ENCODE measurements at regions not wholly inside any gene's neighbourhood (a gene's known extent, or its start where the extent isn't known, plus 50 kb on each side); places are given as distances from the start of the nearest gene placed in this dataset.
"Not testable (repeated sequence)": the region's sequence is repeated elsewhere in the genome, so short reads cannot be mapped to it uniquely, and the experiment has no call there.

DNA sequence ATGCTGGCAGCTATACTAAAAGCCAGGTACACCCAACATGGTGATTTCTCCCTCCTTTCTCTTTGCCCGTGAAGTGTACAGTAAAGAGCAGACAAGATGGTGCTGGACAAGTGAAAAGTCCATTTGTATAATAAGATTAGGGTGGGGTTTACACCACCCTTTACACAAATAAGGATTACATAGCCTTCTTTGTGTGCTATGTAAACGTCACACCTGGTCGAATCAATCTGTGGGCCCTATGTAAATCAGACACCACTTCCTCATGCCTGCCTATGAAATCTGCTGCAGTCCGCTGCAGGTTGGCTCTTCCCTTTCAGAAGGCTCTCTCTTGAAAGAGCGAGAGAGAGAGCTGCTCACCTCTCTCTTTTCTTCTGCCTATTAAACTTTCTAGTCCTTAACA is 1054.3 kb upstream of the SLC39A10 start:
- DNase-seq (ENCODE audit: low read depth in 4 of 4, low spot score in 3 of 4): no peak

DNA sequence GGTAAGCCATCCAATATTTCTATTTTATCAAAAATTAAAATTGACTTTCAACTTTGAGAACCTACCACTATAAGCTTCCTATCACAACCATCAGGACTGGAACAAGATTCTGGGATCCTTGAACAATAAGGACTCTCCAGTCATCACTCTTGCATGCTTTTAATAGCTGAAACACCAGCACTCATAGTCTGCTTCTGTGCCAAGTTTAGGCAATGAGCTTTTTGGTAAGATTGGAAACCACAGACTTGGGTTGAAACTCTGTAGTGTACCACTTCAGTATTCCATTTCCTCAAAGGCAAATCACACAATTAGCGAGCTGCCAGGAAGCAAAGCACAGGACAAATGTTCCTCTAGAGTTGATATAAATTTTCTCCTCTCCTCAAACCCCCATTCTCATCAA is 1065.8 kb upstream of the SLC39A10 start:
- no peak for DNase-seq (ENCODE audit: low read depth in 4 of 4, low spot score in 3 of 4)

DNA sequence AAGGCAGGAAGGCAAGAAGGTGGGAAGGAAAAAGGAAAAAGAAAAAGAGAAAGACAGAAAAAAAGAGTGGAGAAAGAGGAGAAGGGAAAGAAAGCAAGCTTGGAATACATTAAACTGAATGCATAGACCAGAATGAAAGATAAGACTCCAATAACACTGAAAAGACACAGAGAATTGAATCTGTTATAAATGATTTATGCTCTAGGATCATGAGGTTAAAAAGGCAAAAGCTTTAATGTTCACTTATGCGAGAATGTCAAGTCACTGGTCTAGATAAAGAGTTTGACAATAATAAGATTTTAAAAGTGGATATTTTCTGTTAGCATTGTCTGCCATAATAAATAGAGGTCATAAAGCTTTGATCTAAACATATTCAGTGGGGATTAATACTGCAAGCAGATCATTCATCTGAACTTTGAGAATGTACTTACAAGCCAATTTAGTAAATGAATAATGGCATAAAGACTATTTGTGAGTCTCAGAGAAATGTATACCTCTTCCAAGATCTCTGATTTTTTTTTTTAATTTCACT is 1069.2 kb upstream of the SLC39A10 start:
- no peak for DNase-seq (ENCODE audit: low read depth in 4 of 4, low spot score in 3 of 4)

DNA sequence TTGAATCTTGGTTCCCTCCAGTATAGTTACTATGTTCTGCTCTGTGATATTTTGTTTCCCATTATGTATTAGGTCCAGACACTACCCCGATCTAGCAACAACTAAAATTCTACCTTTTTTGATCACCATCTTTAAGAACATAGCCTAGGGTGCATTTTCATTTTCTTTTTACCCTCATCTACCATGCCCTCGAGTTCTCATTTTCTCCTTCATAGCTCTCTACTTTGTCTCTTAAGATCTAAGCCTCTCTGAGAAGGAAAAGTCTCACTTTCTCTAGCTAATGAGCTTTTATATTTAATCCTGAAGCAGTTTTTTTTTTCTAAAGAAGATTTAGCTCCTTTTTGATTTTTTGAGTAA is 1089.4 kb upstream of the SLC39A10 start:
- DNase-seq (ENCODE audit: low read depth in 4 of 4, low spot score in 3 of 4): no peak

DNA sequence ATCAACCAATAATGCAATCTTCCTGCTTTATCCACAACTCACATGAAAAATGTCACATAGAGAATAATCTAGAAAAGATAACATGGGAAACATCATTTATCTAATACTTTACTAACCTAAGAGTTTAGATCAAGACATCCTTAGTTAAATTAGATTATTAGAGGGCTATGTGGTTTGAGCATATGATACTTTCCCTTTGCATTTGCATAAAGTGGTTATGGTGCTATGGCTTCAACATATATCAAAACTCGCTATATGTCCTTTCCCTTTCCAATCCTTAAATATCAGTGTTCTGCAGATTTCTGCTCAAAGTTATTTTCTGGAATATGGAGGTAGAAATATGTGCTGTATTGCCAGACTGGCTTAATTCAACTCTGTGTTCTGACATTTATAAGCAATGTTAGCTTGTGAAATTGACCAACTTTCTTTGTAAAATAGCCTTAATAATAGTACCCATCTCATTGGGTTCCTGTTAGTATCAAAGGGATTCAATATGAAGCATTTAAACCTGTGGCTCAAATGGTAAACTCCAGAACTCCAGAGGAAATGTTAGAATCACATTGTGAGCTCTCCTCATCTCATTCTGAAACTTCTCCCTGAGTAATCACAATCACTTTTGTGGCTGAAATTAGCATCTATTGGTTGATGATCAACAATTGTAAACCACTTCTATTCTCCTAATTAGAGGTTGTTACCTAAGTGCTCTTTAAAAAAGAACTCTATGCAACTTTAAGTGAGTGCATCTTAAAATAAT is 1089.9 kb upstream of the SLC39A10 start:
- DNase-seq (ENCODE audit: low read depth in 4 of 4, low spot score in 3 of 4): no peak

DNA sequence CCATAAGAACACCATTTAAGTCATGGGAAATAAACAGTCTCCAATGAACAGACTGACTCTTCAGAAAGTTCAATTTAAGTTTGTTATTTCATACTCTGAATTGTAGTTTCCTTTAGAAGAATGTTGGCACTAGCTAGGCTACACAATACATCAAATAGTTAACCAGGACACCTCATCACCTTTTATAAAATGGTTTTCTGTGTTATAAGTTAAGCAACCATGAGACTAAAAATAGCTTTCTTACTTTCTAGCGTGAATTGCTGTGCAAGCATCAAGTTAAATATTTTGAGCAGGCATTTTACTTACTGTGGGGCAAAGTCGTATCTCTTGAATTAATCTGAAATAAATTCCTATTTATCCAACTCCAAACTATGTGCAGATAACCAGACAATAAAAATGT is 1092.6 kb upstream of the SLC39A10 start:
- DNase-seq (ENCODE audit: low read depth in 4 of 4, low spot score in 3 of 4): no peak

DNA sequence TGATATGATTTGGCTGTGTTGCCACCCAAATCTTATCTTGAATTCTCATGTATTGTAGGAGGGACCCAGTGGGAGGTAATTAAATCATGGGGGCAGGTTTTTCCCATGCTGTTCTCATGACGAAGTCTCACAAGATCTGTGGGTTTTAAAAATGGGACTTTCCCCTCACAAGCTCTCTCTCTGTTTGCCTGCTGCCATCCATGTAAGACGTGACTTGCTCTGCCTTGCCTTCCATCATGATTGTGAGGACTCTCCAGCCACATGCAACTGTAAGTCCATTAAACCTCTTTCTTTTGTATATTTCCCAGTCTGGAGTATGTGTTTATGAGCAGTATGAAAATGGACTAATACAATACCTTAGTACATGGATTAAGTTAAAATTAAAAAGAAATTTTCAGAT is 1094.7 kb upstream of the SLC39A10 start:
- no peak for DNase-seq (ENCODE audit: low read depth in 4 of 4, low spot score in 3 of 4)

DNA sequence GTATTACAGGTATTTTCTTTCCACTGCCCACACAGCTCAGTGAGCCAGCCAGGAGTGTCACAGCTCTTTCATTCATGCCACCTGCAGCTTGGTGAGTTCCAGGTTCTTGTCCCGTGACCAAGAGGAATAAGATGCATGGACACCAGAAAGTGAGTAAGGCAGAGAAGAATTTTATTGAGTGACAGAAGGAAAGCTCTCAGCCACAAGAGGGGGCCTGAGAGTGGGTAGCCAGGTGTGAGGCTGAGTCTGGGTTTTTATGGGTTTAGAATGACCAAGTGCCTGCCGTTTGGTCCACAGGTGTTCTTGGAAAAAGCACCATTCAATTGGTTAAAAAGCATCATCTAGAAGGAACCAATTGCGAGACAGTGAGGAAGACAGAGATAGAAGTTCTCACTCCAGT is 1097.1 kb upstream of the SLC39A10 start:
- DNase-seq (ENCODE audit: low read depth in 4 of 4, low spot score in 3 of 4): no peak

DNA sequence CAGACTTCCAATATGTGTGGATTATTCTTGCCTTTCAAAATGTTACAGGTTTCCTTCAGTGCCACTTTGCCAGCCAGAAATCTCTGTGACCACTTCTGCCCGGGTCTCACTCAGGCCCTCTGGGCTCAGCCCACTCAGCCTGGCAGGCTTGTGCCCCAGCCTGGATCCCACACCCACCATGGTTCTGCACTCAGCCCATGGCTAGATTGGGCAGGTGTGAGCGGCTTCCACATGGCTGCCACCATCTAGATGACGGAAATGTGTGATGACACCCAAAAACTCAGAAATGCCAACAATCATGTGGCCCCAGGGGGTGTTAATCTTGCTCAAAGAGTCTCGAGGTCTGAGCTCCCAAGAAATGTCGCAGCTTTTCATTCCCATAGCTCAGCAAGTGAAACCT is 1097.5 kb upstream of the SLC39A10 start:
- no peak for DNase-seq (ENCODE audit: low read depth in 4 of 4, low spot score in 3 of 4)

DNA sequence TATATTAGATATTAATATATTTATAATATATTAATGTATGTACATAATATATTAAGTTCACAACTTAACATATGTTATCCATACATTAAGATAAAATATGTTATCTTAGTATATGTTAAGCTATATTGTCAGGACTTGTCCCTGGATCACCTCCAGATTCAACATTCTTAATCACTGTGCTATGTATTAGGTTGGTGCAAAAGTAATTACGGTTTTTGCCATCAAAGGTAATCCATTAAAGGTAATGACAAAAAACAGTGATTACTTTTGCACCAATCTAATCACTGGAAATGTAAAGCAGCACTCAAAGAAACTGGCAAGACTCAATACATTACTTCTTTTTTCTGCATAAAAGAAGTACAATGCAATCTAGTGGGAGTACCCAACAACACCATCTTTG is 1099.0 kb upstream of the SLC39A10 start:
- no peak for DNase-seq (ENCODE audit: low read depth in 4 of 4, low spot score in 3 of 4)

DNA sequence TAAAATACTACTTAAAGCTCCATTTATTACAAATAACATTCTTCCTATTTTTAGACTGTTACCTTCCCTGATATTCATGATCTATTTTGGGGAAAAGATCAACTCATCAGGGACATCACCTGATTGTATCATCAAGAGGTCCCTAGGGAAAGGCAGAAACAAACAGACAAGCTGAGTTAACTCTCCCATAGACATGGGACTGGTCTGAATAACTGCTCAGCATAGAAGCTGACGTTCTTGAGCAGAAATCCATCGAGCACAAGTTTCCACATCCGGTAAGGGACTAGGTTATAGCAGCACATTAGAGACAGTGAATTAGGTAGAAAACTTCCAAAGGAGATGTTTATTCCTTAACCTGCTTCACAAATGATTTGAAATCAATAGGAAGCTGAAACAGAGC is 1100.4 kb upstream of the SLC39A10 start:
- DNase-seq (ENCODE audit: low read depth in 4 of 4, low spot score in 3 of 4): no peak

DNA sequence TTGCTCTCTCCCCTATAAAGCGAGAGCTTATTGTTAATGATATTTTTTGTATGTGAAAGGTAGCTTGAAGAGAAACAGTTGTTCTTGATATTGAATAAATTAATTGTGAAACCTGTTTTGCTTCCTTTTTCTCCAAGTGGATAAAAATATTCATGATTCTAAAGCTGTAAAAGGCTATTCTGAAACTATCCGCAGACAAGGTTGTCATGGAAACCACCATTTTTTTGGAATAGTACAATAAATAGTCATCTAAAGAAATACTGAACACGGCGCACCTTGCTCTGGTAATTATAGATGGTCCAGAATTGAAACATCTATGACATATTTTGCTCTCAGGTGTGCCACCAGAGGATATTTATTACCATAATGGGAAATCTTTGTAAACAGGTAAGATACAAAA is 1103.0 kb upstream of the SLC39A10 start:
- no peak for DNase-seq (ENCODE audit: low read depth in 4 of 4, low spot score in 3 of 4)

DNA sequence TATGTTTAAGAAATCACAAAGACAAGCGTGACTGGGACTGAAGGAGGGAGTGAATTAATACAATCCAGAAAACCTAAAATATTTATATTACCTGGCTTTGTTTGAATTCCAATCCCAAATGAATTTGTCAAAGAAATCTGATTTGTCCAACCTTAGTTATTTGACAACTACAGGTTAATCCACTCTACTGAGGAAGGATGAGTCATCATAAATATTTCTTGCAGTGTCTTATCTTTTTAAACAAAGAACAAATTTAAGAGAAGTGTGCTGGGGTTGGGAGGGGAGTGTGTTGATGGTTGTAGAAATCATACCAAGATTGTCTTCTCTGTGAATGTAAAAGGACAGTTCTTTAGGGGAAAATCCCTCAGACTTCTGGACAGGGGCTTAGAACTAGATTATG is 1106.3 kb upstream of the SLC39A10 start:
- no peak for DNase-seq (ENCODE audit: low read depth in 4 of 4, low spot score in 3 of 4)

DNA sequence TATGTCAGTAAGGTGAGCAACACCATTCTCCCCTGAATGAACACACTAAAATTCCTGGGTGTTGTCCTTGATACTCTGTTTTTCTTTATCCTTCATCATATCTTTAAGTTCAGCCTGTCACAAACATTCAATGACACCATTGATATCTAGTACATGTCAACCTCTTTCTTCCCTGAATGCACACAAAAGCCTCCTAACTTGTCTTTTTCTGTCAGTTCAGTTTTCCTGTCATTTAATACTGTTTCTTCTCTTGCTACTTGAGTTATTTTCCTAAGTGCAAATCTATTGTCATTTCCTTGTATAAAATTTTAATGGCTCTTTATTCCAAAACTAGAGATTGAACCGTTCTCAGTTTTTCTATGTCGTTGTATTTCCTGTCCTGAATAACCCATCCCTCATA is 1107.6 kb upstream of the SLC39A10 start:
- DNase-seq (ENCODE audit: low read depth in 4 of 4, low spot score in 3 of 4): no peak

DNA sequence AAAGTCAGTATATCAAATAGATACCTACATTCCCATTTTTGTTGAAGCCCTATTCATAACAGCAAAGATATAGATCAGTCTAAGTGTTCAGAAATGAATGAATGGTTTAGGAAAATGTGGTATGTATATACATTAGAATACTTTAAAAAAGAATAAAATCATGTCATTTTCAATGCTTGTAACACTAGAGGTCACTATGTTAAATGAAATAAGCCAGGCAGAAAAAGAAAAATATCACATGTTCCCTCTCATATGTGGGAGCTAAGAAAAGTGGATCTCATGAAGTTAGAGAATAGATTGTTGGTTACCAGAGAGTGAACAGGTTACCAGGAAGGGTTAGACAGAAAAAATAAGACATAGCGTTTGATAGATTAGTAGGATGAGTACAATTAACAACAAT is 1111.0 kb upstream of the SLC39A10 start:
- no peak for DNase-seq (ENCODE audit: low read depth in 4 of 4, low spot score in 3 of 4)

DNA sequence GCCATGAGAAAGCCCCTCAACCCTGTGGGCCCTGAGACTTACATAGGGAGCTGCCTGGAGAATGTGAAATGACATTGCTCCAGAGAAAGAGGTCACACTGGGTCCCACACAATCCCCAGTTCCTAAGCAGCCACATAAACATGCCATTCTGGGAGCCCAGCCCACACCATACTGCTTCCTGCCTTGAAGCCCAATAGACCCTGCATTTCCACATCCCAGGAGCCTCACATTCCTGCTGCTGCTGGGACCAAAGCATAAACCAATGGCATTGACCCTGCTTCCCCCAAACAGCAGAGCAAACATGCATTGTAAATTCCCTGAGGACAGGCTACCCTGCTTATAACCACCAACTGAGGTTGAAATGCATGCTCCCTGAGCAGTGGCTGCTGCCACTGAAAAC is 1117.6 kb upstream of the SLC39A10 start:
- DNase-seq (ENCODE audit: low read depth in 4 of 4, low spot score in 3 of 4): no peak

DNA sequence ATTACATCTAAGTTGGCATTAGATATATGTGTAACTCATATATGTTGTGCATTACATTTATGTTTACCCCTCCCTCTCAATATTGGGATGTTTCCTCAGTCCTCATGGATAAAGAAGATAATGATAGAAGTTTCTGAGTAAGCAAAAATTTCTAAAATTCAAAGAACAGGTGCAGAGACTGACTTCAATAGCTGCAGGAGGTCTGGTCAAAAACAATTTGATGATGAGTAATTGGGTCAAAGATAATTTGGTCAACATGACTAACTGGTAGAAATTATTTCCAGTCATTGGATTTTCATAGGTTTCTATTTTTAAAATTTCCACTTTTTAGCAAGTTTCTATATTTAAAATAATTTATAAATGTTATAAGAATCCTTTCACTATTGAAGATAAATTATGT is 1130.9 kb upstream of the SLC39A10 start:
- no peak for DNase-seq (ENCODE audit: low read depth in 4 of 4, low spot score in 3 of 4)

DNA sequence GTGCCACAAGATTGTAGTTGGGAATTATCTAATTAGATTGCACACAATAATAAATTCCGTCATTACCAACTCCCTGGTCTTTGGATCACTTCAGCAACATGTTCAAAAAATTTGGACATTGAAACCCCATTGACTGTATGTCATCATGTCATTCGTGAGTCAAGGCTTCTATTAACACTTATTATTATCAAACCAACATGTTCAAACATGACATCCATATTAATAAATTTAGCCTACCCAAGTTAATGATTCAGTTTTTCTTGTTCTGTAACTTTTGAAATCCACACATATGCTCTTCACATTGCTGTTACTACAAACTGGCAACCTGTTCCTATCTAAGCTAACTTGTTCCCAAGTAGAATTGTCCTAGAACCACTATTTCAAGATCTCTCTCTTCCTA is 1142.7 kb upstream of the SLC39A10 start:
- no peak for DNase-seq (ENCODE audit: low read depth in 4 of 4, low spot score in 3 of 4)

DNA sequence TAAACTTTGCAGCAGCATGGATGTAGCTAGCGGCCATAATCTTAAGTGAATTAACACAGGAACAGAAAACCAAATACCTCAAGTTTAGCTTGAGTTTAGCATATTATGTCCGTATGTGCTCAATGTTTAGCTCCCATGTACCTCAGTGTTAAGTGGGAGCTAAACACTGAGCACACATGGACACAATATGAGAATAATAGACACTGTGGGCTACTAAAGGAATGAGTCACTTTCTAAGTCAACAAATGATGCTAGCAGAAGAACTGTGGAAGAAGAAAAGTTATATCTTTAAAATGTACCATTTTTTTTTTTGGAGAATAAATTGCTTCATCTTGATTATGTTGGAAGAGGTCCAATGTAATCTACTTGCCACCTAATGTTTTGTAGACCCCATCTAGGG is 1146.0 kb upstream of the SLC39A10 start:
- not testable (repeated sequence) for DNase-seq (ENCODE audit: low read depth in 4 of 4, low spot score in 3 of 4)

DNA sequence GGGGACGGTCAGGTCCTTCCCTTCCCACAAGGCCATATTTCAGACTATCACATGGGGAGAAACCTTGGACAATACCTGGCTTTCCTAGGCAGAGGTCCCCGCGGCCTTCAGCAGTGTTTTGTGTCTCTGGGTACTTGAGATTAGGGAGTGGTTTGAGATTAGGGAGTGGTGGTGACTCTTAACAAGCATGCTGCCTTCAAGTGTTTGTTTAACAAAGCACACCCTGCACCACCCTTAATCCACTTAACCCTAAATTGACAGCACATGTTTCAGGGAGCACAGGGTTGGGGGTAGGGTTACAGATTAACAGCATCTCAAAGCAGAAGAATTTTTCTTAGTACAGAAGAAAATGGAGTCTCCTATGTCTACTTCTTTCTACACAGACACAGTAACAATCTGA is 1152.2 kb upstream of the SLC39A10 start:
- not testable (repeated sequence) for DNase-seq (ENCODE audit: low read depth in 4 of 4, low spot score in 3 of 4)

DNA sequence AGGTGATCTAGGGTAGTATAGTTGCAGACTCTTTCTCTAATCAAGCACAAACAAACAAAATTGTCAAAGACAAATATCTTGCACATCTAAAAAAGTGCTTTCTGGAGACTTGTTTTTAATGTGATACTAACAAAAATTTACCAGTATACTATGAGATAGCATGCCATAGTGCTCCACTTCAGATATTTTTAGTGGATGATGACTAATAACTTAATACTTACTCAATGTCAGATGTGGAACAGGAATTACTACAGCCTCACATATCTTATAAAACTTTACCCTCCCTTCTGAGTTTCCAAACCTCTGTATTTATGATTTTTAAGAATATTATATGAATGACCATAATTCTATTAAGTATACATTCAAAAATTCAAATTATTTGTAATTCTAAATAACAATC is 1162.0 kb upstream of the SLC39A10 start:
- no peak for DNase-seq (ENCODE audit: low read depth in 4 of 4, low spot score in 3 of 4)

DNA sequence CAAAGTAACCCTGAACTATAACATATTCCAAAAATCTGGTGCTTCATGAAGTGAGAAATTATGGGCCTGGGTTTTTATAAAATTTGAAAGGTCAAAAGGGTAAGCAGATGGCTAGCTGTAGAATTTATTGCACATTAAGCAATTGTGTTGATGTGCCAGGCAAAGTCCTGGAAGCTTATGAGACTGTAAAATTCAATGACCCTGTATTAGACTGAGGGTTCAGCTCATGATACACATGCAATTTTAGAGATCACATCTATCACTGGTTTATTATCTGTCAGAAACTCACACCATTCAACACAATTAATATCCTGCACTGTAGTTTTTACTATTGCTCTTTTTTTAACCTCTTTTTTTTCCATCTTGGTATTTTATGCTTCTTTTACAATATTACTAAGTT is 1162.6 kb upstream of the SLC39A10 start:
- no peak for DNase-seq (ENCODE audit: low read depth in 4 of 4, low spot score in 3 of 4)
